Colon (tissue), 2 donors: ENCODE measurements at regions not wholly inside any gene's neighbourhood (a gene's known extent, or its start where the extent isn't known, plus 50 kb on each side); places are given as distances from the start of the nearest gene placed in this dataset.
"Not testable (repeated sequence)": the region's sequence is repeated elsewhere in the genome, so short reads cannot be mapped to it uniquely, and the experiment has no call there.

Source experiments
- FAIRE-seq: peaks from 2 replicates; lab custom pipeline; 2012; peaks lifted over from hg19 to GRCh38; lab: Jason Lieb, UNC
- donor health status: control.
- donor health status: control.

GRCh38 chr2:140178234-140178633 is 1398.0 kb upstream of the NXPH2 start:
- FAIRE-seq, result no peak

- no peak for FAIRE-seq
Observed at GRCh38 chr2:140177086-140177485, 1396.9 kb upstream of the NXPH2 start.

GRCh38 chr2:140173790-140174189 is 1393.6 kb upstream of the NXPH2 start:
- no peak for FAIRE-seq

GRCh38 chr2:140164449-140164848 is 1384.3 kb upstream of the NXPH2 start:
- no peak for FAIRE-seq

- FAIRE-seq, result no peak
Observed at GRCh38 chr2:140158259-140158658, 1378.1 kb upstream of the NXPH2 start.

- no peak for FAIRE-seq
Observed at GRCh38 chr2:140157816-140158215, 1377.6 kb upstream of the NXPH2 start.

- FAIRE-seq, result no peak
Observed at GRCh38 chr2:140154706-140155105, 1374.5 kb upstream of the NXPH2 start.

GRCh38 chr2:140154271-140154670 is 1374.1 kb upstream of the NXPH2 start:
- FAIRE-seq, result no peak

GRCh38 chr2:140144611-140145010 is 1364.4 kb upstream of the NXPH2 start:
- FAIRE-seq, result no peak

- no peak for FAIRE-seq
Observed at GRCh38 chr2:140138736-140139135, 1358.5 kb upstream of the NXPH2 start.

- FAIRE-seq, result no peak
Observed at GRCh38 chr2:140136861-140137260, 1356.7 kb upstream of the NXPH2 start.

- no peak for FAIRE-seq
Observed at GRCh38 chr2:140136366-140136765, 1356.2 kb upstream of the NXPH2 start.

GRCh38 chr2:140128909-140129308 is 1348.7 kb upstream of the NXPH2 start:
- no peak for FAIRE-seq

- FAIRE-seq, result no peak
Observed at GRCh38 chr2:140122001-140122400, 1341.8 kb upstream of the NXPH2 start.

GRCh38 chr2:140117386-140117785 is 1337.2 kb upstream of the NXPH2 start:
- no peak for FAIRE-seq

GRCh38 chr2:140108706-140109475 is 1328.7 kb upstream of the NXPH2 start:
- no peak for FAIRE-seq

- no peak for FAIRE-seq
Observed at GRCh38 chr2:140091926-140092325, 1311.7 kb upstream of the NXPH2 start.

GRCh38 chr2:140086964-140087363 is 1306.8 kb upstream of the NXPH2 start:
- FAIRE-seq, result no peak

- FAIRE-seq, result no peak
Observed at GRCh38 chr2:140085674-140086073, 1305.5 kb upstream of the NXPH2 start.

GRCh38 chr2:140079038-140079437 is 1298.8 kb upstream of the NXPH2 start:
- no peak for FAIRE-seq

GRCh38 chr2:140076164-140076563 is 1296.0 kb upstream of the NXPH2 start:
- FAIRE-seq, result no peak

- not testable (repeated sequence) for FAIRE-seq
Observed at GRCh38 chr2:140073763-140074162, 1293.6 kb upstream of the NXPH2 start.

- FAIRE-seq, result no peak
Observed at GRCh38 chr2:140067661-140068060, 1287.5 kb upstream of the NXPH2 start.

- no peak for FAIRE-seq
Observed at GRCh38 chr2:140064243-140064642, 1284.1 kb upstream of the NXPH2 start.
